ENCODE measurements at regions not wholly inside any gene's neighbourhood (a gene's known extent, or its start where the extent isn't known, plus 50 kb on each side); places are given as distances from the start of the nearest gene placed in this dataset.

- DNase-seq, result no peak
These were observed 192.8 kb downstream of the SMIM20 start for GRCh38 chr4:26106776-26107175.

DNA sequence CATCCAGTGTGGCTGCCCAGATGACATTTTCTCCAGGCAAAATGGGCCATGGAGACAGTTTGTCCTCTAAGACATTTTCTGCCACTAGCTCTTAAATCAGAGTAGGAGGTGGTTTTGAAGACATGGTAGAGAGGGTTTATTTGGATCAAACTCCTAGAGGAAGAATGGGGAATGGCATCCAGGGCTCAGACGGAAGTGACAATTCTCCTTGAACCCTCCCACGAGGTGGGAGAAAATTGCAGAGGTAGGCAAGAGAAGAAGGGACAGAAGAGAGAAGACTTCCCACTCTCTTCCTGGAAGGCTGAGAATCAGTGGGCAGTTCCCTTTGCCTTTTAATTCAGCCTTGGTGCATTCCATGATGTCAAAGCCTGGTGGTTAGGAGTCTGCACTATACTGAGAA, 194.0 kb downstream of the SMIM20 start:
- no peak for DNase-seq

DNA sequence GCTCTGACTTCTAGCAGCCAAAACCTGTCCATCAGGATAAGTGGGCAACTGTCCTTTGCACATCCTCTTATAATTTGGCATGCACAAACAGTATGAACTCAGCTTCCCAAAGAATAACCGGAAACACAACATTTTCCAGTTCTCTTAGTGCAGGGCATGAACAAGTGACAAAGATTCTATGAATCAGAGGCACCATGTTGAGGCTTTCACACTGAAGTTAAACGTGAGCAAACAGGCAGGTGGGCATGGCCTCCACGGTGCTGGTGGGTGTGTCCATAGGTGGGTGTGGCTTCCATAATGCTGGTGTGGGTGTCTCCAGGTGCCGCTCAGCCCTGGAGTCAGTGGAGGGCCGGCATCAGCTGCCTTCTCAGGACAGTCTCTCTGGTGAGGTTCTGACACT, 196.5 kb downstream of the SMIM20 start:
- DNase-seq, result no peak

DNA sequence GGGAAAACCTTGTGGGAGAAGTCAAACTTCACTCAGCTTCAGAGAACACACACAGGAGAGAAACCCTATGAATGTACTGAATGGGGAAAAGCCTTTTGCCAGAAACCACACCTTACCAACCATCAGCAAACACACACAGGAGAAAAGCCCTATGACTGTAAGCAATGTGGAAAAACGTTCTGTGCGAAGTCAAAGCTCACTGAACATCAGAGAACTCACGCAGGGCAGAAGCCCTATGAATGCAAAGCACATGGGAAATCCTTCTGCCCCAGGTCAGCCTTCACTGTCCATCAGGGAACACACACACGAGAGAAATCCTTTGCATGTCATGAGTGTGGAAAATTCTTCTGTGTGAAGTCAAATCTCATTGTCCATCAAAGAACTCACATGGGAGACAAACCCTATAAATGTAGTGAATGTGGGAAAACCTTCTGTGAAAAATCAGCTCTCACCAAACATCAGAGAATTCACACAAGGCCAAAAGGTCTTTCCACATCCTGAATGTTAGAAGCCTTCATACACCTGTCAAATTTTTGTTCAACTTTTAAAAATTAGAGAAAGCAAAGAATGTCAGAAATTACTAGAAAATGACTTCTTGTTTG, 199.4 kb downstream of the SMIM20 start:
- DNase-seq, result no peak

DNA sequence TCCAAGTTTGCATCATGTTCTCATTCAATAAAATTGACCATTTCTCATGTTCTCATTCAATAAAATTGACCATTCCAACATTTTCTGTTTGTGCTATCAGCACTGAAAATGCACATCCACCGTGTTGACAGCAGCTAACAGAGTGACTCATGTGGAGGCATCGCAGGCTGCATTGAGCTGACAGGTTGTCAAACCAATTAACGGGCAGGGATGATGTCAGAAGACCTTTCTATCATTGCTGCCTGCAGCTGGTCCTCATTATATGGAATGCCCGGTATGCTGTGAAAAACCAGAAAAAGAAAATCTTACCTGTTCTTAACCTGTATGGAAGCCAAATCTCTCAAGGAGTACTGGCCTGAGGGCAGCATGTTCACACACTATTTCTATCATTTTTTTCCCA, 202.0 kb downstream of the SMIM20 start:
- DNase-seq, result no peak

GRCh38 chr4:26120098-26120825, 200.6 kb upstream of the RBPJ start:
- no peak for DNase-seq

DNA sequence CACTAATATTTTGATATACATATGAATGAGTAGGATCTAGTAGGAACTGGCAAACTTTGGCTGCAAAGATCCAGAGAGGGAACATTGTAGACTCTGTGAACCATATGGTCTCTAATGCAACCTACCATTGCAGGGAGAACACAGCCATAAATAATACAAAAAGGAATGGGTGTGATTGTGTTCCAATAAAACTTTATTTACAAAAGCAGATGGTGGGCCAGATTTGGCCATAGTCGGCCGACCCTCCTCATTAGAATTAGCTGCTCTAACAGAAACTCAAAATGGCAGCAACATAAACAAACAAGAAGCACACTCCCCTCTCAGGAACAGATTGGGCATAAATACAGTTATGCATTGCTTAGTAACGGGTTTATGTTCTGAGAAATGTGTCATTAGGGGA, 198.1 kb upstream of the RBPJ start:
- no peak for DNase-seq

DNA sequence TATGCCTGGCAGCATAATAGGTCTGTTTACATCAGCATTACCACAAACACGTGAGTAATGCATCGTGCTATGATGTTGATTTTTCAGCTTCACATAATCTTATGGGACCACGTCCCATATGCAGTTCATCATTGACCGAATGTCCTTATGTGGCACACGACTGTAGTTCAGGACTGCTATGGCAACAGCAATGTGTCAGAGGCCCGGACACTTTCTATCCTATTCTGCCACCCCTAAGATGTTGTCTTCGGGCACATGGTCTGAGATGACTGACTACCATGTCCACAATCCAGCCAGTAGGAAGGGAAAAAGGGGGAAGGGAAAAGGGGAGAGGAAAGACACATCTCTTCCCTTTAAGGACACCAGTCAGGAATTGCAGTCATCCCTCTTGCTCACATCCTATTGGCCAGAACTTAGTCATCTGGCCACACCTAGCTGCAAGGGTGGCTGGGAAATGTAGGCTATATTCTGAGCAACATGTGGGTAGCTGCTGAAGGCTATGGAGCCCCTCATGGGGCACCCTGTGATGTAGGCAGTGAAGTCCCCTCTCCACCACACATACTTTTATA, 196.0 kb upstream of the RBPJ start:
- no peak for DNase-seq

- DNase-seq, result no peak
These were observed 194.6 kb upstream of the RBPJ start for GRCh38 chr4:26126143-26126718.

GRCh38 chr4:26126994-26127393, 193.8 kb upstream of the RBPJ start:
- no peak for DNase-seq

DNA sequence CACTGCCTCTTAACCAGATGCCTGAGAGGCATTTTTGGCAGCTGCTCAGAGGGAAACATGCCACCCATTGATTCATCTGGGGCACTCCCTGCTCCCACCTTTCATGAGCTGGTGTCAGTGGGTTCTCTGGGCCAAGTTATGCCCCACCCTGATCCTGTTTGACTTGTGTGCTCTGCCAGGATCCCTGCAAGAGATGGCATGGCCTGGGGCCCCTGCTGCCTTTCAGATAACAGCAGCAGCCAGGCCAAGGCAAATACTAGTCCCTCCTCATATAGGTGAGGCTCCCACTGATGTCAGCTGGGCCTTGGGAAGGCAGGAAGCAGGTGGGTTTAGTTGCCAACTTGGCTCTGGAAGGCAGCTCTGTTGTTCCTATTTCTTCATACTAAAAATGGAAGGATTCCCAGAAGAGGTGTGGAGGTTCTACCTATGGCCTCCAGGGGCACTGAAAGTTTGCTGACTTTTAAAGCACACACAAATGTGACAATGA, 192.9 kb upstream of the RBPJ start:
- DNase-seq, result no peak

DNA sequence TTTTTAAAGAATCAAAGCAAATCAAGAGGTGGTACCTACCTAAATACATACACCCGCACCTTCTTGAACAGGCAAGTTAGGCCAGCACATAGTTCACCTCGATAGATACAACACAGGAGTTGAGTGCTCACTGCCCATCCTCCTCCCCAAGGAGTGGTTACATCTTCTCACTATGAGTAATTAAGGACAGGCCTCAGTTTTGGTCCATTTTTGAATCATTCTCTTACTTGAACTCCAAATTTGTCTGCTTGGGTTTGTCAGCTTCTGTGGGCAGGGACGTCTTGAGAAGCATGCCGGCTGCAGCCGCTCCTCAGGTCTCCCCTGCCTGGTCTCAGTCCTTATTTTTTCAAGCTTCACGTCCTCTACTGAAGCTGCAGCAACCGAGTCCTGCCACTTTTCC, 190.6 kb upstream of the RBPJ start:
- no peak for DNase-seq

GRCh38 chr4:26130841-26131432, 189.9 kb upstream of the RBPJ start:
- peak in 1 of 2 donors; percentile 53 for DNase-seq

DNA sequence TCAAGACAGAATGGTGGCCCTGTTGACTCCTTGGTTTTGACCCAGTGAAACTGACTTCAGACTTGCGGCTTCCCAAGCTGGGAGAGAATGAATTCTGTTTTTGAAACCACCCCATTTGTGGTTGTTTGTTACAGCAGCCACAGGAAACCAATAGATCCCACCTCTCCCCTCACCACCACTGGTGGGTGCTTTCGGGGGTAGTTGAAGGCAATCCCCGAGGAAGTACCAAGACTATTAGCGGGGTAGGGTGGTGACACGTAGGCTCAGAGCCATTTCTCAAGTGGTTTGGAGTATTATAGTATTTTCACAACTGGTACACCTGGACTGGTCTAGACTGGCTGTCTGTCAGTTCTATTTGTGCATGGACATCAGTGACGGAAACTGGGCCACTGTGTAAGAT, 189.1 kb upstream of the RBPJ start:
- DNase-seq, result peak; percentile 52 to 63

- DNase-seq, result no peak
These were observed 188.0 kb upstream of the RBPJ start for GRCh38 chr4:26132858-26133257.

- no peak for DNase-seq
These were observed 187.0 kb upstream of the RBPJ start for GRCh38 chr4:26133840-26134239.

DNA sequence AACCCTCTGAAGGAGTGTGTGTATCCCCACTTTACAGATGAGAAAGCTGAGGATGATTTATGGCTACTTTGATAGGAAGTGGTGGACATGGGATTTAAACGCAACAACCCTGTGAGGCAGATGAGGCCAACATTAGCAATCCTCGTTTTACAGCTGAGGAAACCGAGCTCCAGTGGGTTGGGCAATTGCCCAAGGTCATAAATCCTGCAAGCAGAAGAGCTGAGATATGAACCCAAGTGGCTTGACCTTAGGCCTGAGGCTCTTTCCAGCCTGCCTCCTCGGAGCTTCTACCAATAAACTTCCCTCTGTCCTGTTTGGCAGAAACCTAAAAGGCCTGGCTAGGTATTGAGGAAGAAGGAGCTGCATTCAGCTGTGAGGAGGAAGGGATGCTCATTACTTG, 185.5 kb upstream of the RBPJ start:
- no peak for DNase-seq

- DNase-seq, result no peak
These were observed 184.2 kb upstream of the RBPJ start for GRCh38 chr4:26136615-26137014.

- DNase-seq, result no peak
These were observed 183.5 kb upstream of the RBPJ start for GRCh38 chr4:26137288-26137687.

GRCh38 chr4:26139310-26139924, 181.4 kb upstream of the RBPJ start:
- DNase-seq, result no peak

DNA sequence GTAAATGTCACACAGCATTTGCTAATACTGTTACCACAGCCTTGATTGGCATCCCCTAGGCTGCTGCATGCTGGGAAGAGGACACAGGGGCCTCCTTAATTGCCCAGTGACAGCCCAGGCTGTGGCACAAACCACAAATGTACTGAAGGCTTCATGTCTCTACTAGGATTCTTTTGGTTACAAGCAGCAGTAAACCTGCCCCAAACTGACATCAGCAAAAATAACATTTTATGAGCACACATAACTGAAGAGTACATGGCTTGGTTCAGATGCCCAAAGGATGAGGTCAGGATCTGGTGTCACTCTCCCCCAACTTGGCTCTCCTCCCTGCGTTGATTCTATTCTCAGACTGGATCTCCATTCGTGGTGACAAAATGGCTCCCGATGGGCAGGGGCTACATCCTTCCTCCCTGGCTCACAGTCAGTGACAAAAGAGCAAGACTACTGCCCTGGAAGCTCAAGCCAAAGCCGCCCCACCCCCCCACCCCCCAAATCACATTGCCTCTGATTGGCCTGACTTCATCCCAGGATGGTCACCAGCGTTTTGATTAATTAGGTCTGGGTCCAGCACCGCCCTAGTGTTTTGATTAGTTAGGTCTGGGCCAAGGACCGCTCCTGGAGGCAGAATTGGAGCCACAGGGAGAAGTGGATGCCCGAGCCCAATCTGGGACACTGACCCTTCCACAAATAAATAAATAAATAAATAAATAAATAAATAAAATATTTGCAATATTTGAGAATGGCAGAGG, 180.5 kb upstream of the RBPJ start:
- DNase-seq, result no peak

DNA sequence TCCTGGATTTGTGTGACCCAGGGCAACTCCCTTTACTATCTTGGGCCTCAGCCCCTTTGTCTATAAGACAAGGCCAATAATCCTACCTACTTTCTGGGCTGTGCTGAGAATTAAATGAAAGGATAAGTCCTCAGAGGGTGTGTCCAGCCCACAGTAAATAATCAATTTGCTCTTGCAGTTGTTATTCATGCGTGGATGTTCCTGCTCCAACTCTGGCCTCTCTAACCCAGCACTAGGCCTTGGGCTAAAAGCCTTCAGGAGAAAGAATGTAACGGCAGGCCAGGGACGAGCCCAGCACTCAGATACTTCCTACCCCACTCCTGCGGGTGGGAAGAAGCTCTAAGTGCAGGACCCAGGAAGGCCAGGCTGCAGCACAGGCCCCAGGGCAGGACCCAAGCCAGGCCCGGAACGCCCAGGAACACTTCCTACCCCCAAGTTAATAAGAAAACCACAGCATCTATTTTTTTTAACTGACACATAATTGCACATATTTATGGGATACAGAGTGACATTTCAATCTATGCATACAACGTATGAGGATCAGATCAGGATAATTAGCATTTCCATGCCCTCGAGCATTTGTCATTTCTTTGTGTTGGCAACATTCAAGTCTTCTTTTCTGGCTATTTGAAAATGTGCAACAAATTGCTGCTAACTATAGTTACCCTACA, 179.6 kb upstream of the RBPJ start:
- DNase-seq, result no peak

Data from CD4-positive, alpha-beta T cell treated with Interleukin-4 for 1 hour (primary cell).